Natural killer cell (primary cell): ENCODE measurements at regions not wholly inside any gene's neighbourhood (a gene's known extent, or its start where the extent isn't known, plus 50 kb on each side); places are given as distances from the start of the nearest gene placed in this dataset.

Source experiments
- ATAC-seq, 3 donors: fragments of 150-1000 bp in 2 of 3; fragments of 200-7000 bp in 1 of 3; cut with Tn5 transposase; 1 replicate in 1 of 3; 2 replicates in 2 of 3; pipeline ENCODE4 v1.10.0; 2021; ENCODE audit warnings: mild to moderate bottlenecking in 2 of 3, moderate library complexity in 2 of 3
- DNase-seq, 2 donors: peaks; one replicate each; pipeline versions ENCODE4 v3.0.0 to v3.0.0-alpha.2; 2013 to 2021; ENCODE audit warnings: mixed read lengths in 1 of 2
- H3K27ac ChIP-seq: one replicate; pipeline ENCODE4 v1.5.1; 2013; ENCODE audit warnings: mild to moderate bottlenecking, low read length
- H3K27me3 ChIP-seq: one replicate; pipeline ENCODE4 v1.6.1; 2013; ENCODE audit warnings: low read length; ENCODE audit not compliant: control insufficient read depth, insufficient read depth
- H3K36me3 ChIP-seq: one replicate; pipeline ENCODE4 v1.6.1; 2013; ENCODE audit warnings: low read length; ENCODE audit not compliant: control insufficient read depth, insufficient read depth
- H3K4me1 ChIP-seq: one replicate; pipeline ENCODE4 v1.6.1; 2013; ENCODE audit warnings: low read length; ENCODE audit not compliant: control insufficient read depth, insufficient read depth
- H3K4me3 ChIP-seq: one replicate; pipeline ENCODE4 v1.5.1; 2013; ENCODE audit warnings: low read length
- H3K9me3 ChIP-seq: one replicate; pipeline ENCODE4 v1.6.1; 2013; ENCODE audit warnings: low read length; ENCODE audit not compliant: control insufficient read depth, insufficient read depth
- H3K27ac Mint-ChIP-seq, 2 donors: one replicate each; pipeline ENCODE4 v1.8.0; 2022; ENCODE audit warnings: mild to moderate bottlenecking in 2 of 2, mixed read lengths in 2 of 2, moderate library complexity in 1 of 2
- H3K27me3 Mint-ChIP-seq, 2 donors: one replicate each; pipeline ENCODE4 v1.8.0; 2022; ENCODE audit warnings: low read depth in 2 of 2, mixed read lengths in 2 of 2
- H3K36me3 Mint-ChIP-seq: one replicate; pipeline ENCODE4 v1.8.0; 2022; ENCODE audit warnings: mixed read lengths
- H3K4me1 Mint-ChIP-seq, 2 donors: one replicate each; pipeline ENCODE4 v1.8.0; 2022; ENCODE audit warnings: mixed read lengths in 2 of 2
- H3K4me3 Mint-ChIP-seq: one replicate; pipeline ENCODE4 v1.8.0; 2022; ENCODE audit warnings: mild to moderate bottlenecking, moderate library complexity, mixed read lengths
- H3K9me3 Mint-ChIP-seq, 2 donors: one replicate each; pipeline ENCODE4 v1.8.0; 2022; ENCODE audit warnings: mixed read lengths in 2 of 2
- CTCF ChIP-seq: fragments of 200-600 bp; IDR thresholded peaks from one replicate; pipeline ENCODE4 v1.8.0; 2022; ENCODE audit warnings: antibody characterized with exemption
- WGBS: methylation state at CpG from one replicate; pipeline ENCODE4 v1.1.7; 2013; ENCODE audit warnings: missing lambda C conversion rate; ENCODE audit not compliant: insufficient coverage; 5-methylcytosine and 5-hydroxymethylcytosine counted together
- intact Hi-C: fragments of 100-400 bp; cut with micrococcal nuclease; formaldehyde crosslinking; loops from one replicate; pipeline ENCODE4 v1.14.2; 2022

GRCh38 chr7:152922318-152923081 is 162.9 kb downstream of the ACTR3B start:
- 89% methylated on average over 15 of the region's 16 CpGs for WGBS
- H3K4me1 Mint-ChIP-seq = no peaks in the 10 kb centered on the region

GRCh38 chr7:152923711-152924110 is 164.2 kb downstream of the ACTR3B start:
- Mint-ChIP-seq H3K27me3 (peaks cover 30 to 39% of the 10 kb centered on the region in 2 donors), H3K4me3 (no peak overlapping the region), H3K9me3 (peaks cover 0 to 2% of the 10 kb centered on the region in 2 donors), H3K4me1 (no peaks in the 10 kb centered on the region), H3K36me3 (no peaks in the 10 kb centered on the region), H3K27ac (no peak overlapping the region)
- no peaks in the 10 kb centered on the region for H3K4me1 ChIP-seq
- intact Hi-C loops = no loop called here
- H3K27ac ChIP-seq = no peak overlapping the region
- DNase-seq (no peak), ATAC-seq (no peak)
- H3K36me3 ChIP-seq = no peaks in the 10 kb centered on the region
- H3K4me3 ChIP-seq = no peak overlapping the region
- 87% methylated on average over 11 of the region's 12 CpGs for WGBS
- TF ChIP-seq CTCF = no peak
- H3K9me3 ChIP-seq = no peaks in the 10 kb centered on the region
- H3K27me3 ChIP-seq = peaks cover 10% of the 10 kb centered on the region

More at GRCh38 chr7:152922318-152923081, 162.9 kb downstream of the ACTR3B start:
- Histone ChIP-seq H3K27ac (no peak overlapping the region), H3K4me3 (no peak overlapping the region), H3K9me3 (no peaks in the 10 kb centered on the region), H3K4me1 (no peaks in the 10 kb centered on the region), H3K36me3 (no peaks in the 10 kb centered on the region), H3K27me3 (peaks cover 10% of the 10 kb centered on the region)
- TF ChIP-seq CTCF = no peak
- intact Hi-C loops = no loop called here
- H3K27ac Mint-ChIP-seq = no peak overlapping the region
- DNase-seq = no peak
- H3K9me3 Mint-ChIP-seq = peaks cover 0 to 2% of the 10 kb centered on the region in 2 donors
- H3K27me3 Mint-ChIP-seq = peaks cover 30 to 33% of the 10 kb centered on the region in 2 donors
- no peak overlapping the region for H3K4me3 Mint-ChIP-seq
- no peak for ATAC-seq
- no peaks in the 10 kb centered on the region for H3K36me3 Mint-ChIP-seq

- H3K27ac ChIP-seq = no peak overlapping the region
- no peak for ATAC-seq
- Mint-ChIP-seq H3K27ac (no peak overlapping the region), H3K4me3 (no peak overlapping the region), H3K27me3 (peaks cover 30 to 44% of the 10 kb centered on the region in 2 donors), H3K9me3 (peaks cover 2% of the 10 kb centered on the region in 2 donors), H3K36me3 (no peaks in the 10 kb centered on the region), H3K4me1 (no peaks in the 10 kb centered on the region)
- no peaks in the 10 kb centered on the region for H3K4me1 ChIP-seq
- intact Hi-C loops = no loop called here
- H3K9me3 ChIP-seq = no peaks in the 10 kb centered on the region
- H3K36me3 ChIP-seq = no peaks in the 10 kb centered on the region
- DNase-seq = no peak
- H3K27me3 ChIP-seq = peaks cover 10% of the 10 kb centered on the region
- no peak overlapping the region for H3K4me3 ChIP-seq
- WGBS = 68% methylated on average over 6 of the region's 6 CpGs
- TF ChIP-seq CTCF = no peak
Observed at GRCh38 chr7:152924238-152924637, 164.7 kb downstream of the ACTR3B start.
